Thyroid gland (tissue), 4 donors: ENCODE measurements at regions not wholly inside any gene's neighbourhood (a gene's known extent, or its start where the extent isn't known, plus 50 kb on each side); places are given as distances from the start of the nearest gene placed in this dataset.
"Not testable (repeated sequence)": the region's sequence is repeated elsewhere in the genome, so short reads cannot be mapped to it uniquely, and the experiment has no call there.

Source experiments
- CTCF ChIP-seq, 6 experiments: fragments of 200-600 bp in 3 of 6; fragments of 450-650 bp in 3 of 6; sonication (generic) in 3 of 6; IDR thresholded peaks; one replicate each; pipeline ENCODE4 v1.5.1; 2016 to 2019; ENCODE audit warnings: antibody characterized with exemption in 6 of 6, mild to moderate bottlenecking in 2 of 6, inconsistent platforms in 1 of 6, moderate library complexity in 1 of 6
- POLR2A ChIP-seq, 2 donors: fragments of 450-650 bp; IDR thresholded peaks; one replicate each; pipeline ENCODE4 v1.6.1; 2017; ENCODE audit warnings: antibody characterized with exemption in 2 of 2, mild to moderate bottlenecking in 2 of 2, moderate library complexity in 1 of 2

DNA sequence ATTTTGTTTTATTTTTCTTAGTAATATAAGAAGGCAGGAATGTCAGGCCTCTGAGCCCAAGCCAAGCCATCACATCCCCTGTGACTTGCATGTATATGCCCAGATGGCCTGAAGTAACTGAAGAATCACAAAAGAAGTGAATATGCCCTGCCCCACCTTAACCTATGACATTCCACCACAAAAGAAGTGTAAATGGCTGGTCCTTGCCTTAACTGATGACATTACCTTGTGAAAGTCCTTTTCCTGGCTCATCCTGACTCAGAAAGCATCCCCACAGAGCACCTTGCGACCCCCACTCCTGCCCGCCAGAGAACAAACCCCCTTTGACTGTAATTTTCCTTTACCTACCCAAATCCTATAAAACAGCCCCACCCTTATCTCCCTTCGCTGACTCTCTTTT, 406.2 kb upstream of the RORB start:
- TF ChIP-seq POLR2A, CTCF (IDR thresholded peaks at IDR 0.05): not testable (repeated sequence)
